ENCODE measurements at regions not wholly inside any gene's neighbourhood (a gene's known extent, or its start where the extent isn't known, plus 50 kb on each side); places are given as distances from the start of the nearest gene placed in this dataset.

DNA sequence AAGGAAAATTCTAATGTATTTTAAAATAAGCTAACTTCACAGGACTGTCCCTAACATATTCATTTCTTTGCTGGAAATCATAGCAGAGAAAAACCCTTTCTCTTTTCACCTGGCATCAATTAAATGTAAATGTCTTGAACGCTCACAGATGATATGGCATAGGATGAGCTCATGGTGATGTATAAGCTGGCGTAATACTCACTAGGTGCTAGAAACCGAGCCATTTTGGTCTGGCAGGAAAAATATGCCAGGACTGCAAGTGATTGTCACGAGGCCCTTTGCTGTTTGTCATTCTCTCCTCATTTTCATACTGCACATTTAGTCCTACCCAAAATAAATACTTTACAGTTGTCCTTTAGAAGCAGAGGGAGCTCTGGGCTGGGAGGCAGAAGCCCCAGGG lies 222.7 kb upstream of the LNX1 start:
- no peak for DNase-seq (ENCODE audit: low spot score)

DNA sequence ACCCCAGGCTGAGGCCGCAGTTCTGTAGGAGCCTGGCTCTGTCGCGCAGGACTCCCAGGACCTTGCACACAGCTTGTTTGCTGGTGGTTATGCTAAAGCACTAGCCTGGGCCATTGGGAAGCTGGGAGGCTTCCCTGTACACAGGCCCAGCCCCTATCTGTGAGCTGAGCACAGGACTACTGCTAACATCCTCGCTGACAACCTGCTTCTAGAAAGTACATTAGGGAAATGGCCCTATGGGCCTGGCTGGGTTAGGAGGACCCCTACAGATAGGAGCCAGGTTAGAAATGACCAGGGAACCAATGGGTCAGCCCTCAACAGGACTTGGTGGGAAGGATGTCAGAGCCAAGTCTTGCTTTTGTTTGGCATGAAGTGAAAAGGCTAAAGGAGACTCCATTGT lies 219.4 kb upstream of the LNX1 start:
- no peak for DNase-seq (ENCODE audit: low spot score)

DNA sequence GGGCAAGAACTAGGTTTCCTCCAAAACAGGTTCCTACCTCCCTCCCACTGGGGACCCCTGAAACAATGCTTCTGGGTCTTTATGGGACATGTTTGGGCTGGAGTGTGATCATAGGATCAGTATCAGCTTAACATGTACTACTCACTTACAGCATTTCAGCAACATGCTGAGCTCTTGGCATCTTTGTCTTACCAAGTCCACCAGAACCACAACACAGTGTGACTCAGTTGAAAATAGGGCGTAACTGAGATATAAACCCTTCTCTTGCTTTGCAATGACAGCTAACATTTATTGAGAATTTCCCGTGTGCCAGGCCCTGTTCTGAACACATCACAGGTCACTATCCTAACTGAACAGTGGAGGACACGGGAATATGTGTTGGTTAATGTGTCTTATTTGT lies 218.5 kb upstream of the LNX1 start:
- DNase-seq (ENCODE audit: low spot score), result no peak

DNA sequence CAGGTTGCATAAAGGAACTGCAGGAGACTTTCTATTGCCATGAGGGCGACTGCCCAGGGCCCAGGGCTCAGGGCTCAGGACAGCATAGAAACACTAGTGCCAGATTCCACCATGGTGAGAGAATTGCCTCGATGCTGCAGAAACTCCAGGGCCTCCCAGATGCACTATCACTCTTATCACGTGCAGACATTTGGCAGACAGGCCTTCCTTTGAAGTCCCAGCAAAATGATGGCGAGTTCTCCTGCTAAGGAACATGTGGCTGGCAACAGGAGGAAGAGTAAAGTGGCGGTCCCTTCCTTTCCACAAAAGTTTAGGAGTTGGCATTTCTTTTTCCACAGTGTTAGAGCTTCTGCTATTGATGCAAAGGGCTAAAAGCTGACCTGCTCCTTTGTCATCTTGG lies 214.0 kb upstream of the LNX1 start:
- DNase-seq (ENCODE audit: low spot score), result no peak

DNA sequence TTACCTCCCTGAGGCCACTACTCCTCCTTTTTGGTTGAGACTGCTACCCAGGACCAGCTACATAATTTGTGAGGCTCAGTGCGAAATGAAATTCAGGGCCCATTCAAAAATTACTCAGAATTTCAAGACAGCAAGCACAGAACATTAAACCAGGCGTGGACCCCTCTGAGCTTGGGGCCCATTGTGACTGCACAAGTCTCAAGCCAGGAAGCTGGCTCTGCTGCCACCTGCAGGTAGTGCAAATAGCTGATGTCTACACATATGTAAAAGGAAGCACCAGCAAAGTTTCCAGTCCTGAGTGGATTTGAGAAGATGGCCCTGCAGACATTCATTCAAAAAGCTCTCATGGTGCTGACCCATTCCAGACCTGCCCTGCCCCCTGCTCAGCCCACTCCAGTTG lies 213.4 kb upstream of the LNX1 start:
- peak; percentile 10 for DNase-seq (ENCODE audit: low spot score)

DNA sequence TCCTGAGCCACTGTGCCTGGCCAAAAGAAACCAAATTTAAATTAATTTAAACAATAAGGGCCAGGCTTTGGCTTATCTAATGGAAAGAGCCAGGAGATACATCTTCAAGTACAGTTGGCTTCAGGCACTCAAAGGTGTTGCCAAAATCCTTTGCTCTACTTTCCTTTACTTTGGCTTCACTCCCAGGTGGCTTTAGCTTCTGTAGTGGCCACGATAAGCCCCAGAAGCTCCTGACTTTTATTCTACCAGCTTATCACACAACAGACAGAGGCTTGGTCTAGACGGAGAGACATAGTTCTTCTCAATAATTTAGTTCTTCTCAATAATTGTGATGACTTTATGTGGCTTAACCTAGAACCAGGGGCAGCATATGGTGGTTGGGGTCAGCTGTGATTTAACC lies 211.2 kb upstream of the LNX1 start:
- DNase-seq (ENCODE audit: low spot score), result no peak

DNA sequence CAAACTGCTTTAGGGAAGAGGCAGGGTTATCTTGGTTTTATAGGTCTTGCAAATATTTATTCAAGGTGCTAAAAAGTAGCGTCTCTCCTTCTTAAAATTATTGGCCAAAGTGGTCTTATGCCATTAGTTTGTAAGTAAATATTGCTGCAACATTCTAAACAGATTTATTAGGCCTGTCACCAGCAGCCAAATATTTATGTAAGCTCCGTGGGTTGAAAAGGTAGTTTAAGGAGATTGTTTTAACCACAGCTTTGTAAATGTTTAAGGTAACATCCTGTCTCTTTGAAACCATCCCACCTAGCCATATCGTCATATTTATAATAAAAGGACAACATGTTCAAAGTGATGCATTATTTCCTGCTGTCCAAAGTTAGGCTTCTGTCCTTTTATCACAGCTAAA lies 210.1 kb upstream of the LNX1 start:
- DNase-seq (ENCODE audit: low spot score), result no peak

DNA sequence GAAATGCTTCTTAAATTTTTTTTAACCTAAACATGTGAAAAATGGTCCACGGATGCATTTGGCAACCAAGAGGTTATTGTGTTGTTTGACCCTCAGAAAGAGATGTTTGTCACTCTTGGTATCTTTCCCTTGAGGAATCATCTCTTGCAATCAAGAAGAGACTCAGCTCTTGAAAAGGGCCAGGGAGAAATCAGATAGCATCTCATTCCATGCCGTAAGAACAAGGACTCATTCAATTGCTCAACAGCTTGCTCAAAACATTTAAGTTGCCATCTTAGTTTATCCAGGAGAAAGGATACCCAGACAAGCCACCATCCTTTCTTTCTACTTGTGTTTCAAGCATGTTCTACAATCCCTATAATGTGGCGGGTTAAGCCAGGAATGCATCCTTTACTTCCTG lies 209.5 kb upstream of the LNX1 start:
- DNase-seq (ENCODE audit: low spot score), result no peak

DNA sequence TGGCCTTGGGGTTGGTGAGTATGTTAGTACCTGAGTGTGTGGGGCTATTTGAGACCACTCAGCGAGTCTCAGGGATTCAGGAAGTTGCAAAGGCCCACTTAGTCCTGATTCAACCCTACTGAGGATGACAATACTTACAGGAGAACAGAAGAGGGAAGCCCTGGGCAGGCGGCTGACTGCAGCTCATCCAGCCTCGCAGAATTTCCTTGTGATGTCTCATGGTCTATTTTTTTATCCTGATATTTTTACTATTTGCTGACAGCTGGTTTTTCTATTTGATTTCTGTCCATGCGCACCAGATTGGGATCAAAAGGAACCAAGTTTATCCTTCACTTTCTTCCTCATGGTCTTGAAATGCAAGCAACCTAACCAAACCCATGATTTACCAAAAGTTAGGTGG lies 201.8 kb upstream of the LNX1 start:
- DNase-seq (ENCODE audit: low spot score), result no peak

DNA sequence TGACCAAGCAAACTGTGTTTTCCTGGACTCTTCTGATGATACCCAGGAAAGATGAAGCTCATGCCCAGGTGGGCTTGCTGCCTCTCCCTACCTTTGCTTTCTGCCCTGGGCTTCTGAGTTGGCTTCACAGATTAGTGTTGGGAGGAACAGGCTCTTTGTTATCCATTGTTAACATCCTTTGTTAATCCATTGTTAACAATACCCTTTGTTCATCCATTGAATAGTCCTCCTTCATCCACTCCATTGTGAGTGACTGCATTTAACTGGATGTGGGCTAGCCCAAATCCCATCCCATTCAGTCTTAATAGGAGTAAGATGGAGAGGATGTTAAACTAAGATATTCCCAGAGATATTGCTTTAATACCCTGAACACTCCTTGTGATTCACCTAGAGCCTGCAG lies 199.0 kb upstream of the LNX1 start:
- no peak for DNase-seq (ENCODE audit: low spot score)

DNA sequence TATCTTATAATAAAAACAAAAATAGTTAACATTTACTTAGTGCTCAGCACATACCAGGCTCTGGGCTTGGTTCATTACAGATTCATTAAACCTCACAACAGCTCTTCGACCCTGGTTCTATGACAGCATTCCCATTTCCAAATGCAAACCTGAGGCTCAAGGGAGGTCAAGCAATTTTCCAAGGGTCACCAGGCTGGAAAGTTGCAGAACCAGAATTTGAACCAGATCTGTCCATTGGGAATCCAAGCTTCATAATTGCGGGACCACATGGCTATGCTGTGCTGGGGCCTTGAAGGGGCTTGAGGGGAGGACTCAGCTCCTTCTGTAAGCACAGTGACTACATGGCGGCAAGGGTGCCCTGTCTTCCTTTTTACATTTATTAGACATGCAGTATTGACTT lies 197.3 kb upstream of the LNX1 start:
- DNase-seq (ENCODE audit: low spot score), result no peak

DNA sequence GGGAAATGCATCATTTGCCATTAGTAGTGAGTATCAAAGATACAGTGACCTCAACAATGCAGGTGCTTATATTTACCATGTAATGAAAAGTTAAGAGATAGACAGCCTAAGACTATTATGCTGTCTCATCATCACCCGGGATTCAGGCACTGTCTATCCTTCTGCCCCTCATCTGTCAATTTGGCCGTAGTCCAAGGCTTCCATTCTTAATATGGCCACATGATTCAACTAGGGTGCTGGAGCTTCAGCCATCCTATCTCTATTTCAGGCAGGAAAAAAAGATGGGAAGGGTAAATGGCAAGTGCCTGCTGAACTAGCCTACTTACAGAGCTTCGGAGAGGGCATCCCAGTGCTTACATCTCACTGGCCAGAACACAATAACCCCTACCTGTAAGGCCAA lies 196.7 kb upstream of the LNX1 start:
- no peak for DNase-seq (ENCODE audit: low spot score)

DNA sequence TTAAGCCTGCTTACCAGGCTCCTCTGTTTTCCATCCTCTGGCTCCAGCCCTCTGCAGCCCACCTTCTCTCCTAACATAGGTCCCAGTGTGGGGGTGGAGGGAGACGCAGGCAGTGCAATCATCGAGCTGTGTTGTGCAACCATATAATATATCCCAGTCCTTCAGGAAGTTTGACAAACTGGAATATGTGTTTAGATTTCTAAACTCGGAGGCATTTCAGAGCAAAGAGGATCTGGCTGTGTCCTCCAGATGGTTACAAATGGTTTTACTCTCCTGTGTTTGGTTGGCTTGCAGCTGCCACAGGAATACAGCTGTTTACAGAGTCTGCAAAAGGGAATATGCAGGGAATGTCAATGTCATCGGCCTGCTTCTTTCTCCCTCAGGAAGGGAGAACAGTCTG lies 195.3 kb upstream of the LNX1 start:
- no peak for DNase-seq (ENCODE audit: low spot score)

DNA sequence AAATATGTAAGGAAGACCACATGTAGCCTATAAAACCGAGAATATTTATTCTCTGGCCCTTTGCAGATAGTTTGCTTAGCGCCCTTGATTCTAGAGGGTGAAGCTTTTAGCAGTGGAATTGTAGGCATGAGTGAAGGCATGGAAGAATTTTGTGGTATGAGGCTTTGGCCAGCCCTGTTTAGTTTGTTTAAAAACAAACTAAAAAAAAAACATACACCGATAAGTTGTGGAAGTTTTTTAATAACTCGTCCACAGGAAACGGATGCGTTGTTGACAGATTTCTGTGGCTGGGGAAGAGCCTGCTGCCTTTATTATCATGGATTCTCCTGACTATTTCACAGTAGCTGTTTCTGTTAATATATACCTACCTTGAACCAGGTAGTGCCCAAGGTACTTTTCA lies 194.7 kb upstream of the LNX1 start:
- no peak for DNase-seq (ENCODE audit: low spot score)

DNA sequence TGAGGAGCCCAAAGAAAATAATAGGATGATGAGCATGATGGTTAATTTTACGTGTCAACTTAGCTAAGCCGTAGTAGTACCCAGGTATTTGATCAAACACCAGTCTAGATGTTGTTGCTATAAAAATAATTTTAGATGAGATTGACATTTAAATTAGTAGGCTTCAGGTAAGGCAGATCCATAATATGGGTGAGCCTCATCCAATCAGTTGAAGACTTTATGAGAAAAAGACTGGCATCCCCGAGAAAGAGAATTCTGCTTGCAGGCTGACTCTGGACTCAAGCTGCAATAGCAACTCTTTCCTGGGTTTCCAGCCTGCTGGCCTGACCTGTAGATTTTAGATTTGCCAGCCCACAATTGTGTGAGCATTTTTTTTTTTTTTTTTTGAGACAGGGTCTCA lies 192.8 kb upstream of the LNX1 start:
- DNase-seq (ENCODE audit: low spot score), result no peak

DNA sequence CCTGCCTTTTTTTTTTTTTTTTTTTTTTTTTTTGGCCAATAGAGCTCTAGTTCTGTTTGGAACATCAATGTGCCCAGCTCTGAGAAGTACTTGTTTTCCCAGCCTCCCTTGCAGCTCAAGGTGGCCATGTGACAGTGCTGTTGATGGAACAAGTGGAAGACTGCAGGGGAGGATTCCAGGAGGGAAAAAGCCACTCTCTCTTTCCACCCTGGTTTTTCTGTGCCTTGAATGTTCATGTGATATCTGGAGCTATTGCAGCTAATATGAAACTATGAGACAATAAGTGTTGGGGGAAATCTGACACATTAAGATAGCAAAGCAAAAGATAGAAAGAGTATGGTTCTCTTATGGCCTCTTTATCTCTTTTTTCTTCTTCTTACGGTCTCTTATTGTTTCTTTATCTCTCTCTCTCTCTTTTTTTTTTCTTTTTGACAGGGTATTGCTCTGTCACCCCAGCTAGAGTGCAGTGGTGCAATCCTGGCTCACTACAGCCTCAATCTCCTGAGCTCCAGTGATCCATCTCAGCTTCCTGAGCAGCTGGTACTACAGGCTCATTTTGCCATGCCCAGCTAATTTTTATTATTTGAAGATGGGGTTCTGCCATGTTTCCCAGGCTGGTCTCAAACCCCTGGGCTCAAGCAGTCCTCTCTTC lies 192.0 kb upstream of the LNX1 start:
- DNase-seq (ENCODE audit: low spot score), result no peak

DNA sequence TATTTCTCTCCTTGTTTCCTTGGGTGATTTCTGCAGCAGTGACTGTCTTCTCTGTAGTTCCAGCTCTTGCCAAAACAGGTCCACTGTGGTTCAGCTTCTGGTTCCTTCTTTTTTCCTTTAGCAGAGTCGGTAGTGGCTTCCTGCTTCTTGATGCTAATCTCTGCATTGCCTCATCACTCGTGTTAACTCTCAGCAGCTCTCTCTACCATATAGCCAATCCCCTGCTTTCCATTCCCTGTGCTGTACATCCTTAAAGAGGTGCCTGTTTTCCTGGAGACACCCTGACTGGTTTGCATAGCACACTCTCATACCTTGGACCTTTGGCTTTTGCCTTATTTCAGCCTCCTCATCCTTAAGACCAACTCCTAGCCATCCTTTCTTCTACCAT lies 191.2 kb upstream of the LNX1 start:
- no peak for DNase-seq (ENCODE audit: low spot score)

DNA sequence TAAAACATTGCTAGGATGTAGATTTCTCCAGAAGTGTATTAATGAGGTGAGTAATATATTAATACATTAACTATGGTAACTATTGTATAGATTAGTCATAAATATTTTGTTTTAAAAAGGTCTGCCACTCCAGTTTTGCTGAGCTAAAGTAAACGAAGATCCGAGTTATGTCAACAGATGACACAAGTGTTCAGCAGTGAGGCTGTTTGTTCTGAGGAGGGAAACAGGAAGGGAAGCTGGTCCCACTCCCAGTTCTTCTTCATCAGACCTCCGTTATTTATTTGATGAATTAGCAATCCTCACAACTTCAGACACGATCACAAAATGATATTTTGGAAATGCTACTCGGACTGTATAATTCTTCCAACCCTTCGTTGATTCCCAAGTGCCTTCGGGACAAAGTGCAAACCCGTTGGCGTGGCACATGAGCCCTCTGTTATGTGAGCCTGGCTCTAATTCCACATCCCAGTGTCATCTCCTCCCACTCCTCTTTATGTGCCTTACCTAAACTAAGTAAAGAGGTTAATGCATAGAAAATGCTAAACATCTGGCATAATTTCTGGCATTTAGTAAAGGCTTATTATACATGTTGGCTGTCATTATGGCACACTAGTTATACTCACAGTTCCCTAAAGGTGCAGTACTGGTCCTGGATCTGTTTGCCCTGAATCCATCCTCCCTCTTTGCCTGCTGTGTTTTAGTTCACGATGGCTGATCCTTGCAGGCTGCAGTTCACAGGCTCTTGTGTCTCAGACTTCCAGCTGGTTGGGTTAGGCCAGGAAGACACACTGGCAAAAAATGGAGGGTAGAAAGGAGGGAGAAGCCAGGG lies 190.6 kb upstream of the LNX1 start:
- DNase-seq (ENCODE audit: low spot score), result no peak

DNA sequence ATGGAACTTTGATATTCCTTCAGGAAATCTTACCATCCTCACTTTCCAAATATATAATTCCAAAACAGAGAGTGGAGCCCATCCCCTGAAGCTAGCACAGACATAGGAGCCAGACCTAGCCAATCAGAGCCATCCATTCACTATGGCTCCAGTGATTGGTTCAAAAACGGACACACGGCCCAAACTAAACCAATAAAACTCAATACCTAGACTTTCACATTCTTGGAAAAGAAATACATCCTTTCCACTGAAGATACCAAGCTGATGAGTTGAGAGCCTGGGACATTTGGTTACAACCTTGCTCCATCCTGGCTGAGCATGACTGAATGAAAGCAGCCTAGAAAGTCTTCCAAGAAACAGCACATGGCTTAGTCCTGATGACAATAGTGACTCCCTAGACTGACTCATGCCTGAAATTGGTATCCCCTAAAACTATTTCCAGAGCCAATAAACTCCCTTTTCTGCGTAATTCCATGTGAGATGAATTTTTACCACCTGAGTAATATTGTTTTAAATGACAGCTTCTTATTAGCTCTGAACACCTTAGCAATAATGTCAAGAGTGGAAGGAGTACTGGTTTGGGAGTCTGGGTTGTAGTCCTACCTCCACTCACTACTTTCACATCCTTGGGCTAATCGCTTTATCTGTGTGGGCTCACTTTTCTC lies 189.6 kb upstream of the LNX1 start:
- DNase-seq (ENCODE audit: low spot score), result no peak

DNA sequence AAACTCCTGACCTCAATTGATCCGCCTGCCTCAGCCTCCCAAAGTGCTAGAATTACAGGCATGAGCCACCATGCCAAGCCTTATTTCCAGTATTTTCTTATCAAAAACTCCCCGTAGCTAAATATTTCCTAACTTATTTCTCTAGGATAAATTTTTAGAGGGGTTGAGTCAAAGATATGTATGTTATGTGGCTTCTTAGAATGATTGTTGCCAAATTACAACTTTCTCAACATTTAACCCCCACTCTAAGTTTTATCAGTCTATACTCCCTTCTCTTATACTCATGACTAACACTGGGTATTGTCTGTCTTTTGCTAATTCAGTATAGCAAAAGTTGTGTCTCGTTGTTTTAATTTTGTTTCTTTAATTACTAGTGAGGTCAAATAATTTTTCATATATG lies 187.7 kb upstream of the LNX1 start:
- no peak for DNase-seq (ENCODE audit: low spot score)

DNA sequence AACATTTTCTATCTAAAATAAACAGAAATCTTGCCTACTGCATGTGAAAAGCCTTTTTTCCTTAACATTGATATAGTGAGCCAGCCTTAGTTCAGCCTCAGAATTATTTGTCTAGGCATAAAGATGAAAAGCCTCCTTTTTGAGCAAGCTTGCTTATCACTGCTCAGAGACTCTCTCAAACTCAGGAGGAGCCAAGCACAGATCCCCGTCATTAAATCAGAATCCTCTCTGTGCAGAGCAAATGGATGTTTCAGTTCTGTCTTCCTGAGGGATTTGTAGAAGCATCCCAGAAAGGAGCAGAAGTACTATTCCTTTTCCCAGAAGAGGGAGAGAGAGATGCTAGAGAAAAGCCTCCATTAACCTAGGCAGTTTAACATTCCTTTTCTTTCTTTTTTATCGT lies 186.9 kb upstream of the LNX1 start:
- DNase-seq (ENCODE audit: low spot score), result no peak

DNA sequence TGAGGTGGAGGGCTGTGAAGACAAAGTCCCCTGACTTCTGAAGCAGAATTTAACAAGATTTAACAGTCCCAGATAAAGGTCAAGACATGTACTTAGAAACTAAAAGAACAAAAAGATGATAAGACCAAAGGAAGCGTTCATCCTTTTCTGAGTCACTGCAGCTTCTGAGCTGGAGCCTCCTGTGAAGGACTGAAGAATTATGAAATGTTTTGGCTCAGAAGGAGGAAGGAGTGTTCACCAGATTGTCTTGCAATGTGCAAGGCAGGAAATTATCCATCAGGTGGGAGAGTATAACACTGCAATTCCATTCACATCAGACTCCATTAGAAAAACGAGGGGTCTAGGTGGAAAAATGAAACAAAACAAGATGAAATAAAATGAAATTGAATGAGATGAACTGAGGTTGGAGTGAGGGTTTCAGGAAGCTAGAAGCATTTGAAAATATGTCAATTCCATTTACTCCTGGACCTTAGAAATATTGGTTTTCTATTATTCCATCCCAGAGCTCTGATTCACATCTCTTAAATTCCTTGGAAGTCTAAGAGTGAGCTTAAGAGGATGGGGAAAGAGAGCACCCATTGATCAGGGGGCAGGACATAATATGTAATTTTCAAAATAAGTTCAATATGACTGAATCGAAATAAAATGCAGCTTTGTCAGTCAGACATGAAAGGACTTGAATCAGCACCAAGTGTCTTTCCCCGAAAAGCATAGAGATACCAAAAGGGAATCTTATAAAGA lies 186.1 kb upstream of the LNX1 start:
- no peak for DNase-seq (ENCODE audit: low spot score)

DNA sequence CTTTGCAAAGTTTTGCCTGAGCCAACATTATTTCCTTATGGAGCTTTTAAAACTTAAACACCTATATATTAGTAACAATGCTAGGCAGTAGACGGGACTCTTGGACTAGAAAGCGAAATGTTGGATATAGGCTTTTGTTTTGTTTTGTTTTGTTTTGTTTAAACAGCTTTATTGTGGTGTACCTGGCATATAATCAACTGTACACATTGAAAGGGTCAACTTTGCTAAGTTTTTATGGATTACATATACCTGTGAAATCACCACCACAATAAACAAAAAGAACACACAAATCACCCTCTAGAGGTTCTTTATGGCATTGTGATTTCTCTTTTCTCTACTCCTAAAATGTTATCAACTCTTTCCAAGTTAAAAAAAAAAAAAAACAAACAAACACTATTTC lies 184.9 kb upstream of the LNX1 start:
- DNase-seq (ENCODE audit: low spot score), result no peak
